HG03565 (cell line): ENCODE measurements at regions not wholly inside any gene's neighbourhood (a gene's known extent, or its start where the extent isn't known, plus 50 kb on each side); places are given as distances from the start of the nearest gene placed in this dataset.

ENCODE experiments used
- ATAC-seq: cut with Tn5 transposase; IDR thresholded peaks from one replicate; pipeline ENCODE4 v1.9.1; 2021; ENCODE audit warnings: mild to moderate bottlenecking, moderate library complexity; ENCODE audit not compliant: unreplicated experiment

DNA sequence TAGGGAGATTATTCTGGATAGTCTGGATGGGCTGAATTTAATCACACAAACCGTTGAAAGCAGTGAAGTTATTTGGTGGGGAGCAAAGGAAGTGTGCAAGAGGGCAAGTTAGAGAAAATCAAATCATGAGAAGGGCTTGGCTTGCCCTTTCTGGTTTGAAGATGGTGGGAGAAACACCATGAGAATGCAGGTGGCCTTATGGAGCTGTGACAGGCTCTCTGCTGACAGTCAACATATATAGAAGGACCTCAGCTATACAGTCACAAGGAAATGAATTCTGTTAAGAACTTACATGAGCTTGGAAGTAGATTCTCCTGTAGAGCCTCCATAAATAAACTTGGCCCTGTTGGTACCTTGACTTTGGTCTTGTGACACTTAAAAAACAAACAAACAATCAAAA is 72.3 kb downstream of the GMNC start:
- ATAC-seq: no peak

GRCh38 chr3:190786898-190787297 is 75.6 kb downstream of the GMNC start:
- no peak for ATAC-seq

- ATAC-seq: no peak
Measured at GRCh38 chr3:190785047-190785446, 77.4 kb downstream of the GMNC start.

DNA sequence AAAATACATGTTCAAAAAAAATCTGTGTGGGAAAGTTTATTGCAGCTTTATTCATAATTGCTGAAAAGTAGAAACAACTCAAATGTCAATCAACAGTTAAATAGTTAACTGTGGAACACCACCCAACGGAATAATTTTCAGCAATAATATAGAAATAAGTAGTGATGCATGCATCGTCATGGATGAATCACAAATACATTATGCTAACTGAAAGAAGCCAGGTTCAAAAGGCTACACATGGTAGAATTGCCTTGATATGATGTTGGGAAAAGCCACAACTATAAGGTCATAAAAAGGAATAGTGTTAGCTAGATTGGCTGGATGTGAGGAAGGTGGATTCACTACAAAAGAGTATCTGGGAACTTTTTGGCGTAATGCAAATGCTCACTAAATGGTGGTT is 82.0 kb downstream of the GMNC start:
- no peak for ATAC-seq

DNA sequence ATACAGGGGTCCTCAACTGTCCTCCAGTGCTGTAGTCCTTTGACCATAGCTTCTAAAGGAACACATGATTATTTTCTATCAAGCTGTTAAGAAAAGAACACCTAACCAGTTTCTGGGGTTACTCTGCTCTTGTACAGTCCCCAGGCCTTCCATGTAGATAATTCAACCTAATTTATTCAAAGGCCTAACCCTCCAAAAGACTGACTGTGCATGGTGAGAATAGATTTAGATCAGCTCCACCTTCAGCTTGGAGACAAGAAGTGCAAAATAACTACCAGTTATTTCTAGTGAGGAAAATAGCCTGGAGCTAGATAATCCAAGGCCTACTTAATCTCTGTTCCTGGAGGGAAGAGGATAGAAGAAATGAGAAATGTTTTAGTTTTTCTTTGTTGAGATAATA is 87.9 kb downstream of the GMNC start:
- ATAC-seq: no peak

GRCh38 chr3:190773948-190774347 is 88.5 kb downstream of the GMNC start:
- no peak for ATAC-seq

- ATAC-seq: no peak
Measured at GRCh38 chr3:190772831-190773230, 89.7 kb downstream of the GMNC start.

- ATAC-seq: no peak
Measured at GRCh38 chr3:190768891-190769290, 93.6 kb downstream of the GMNC start.

DNA sequence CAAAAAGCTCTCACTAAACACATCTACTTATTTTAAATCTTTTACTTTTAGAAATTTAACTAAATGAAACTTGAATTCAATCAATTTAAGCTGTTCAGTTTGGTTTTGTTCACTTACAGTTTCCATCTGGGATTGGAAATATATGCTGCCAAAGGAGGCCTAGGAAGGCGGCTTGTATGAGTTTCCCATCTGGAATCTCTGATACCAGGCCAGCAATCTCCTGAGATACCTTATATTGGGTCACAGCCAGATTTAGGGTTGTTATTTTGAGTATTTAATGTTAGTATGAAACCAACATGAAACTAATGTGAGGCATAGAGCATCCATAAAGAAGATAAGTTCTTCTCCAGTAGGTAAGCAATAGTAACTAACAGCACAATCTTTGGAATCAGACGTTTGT is 94.6 kb downstream of the GMNC start:
- ATAC-seq: no peak

DNA sequence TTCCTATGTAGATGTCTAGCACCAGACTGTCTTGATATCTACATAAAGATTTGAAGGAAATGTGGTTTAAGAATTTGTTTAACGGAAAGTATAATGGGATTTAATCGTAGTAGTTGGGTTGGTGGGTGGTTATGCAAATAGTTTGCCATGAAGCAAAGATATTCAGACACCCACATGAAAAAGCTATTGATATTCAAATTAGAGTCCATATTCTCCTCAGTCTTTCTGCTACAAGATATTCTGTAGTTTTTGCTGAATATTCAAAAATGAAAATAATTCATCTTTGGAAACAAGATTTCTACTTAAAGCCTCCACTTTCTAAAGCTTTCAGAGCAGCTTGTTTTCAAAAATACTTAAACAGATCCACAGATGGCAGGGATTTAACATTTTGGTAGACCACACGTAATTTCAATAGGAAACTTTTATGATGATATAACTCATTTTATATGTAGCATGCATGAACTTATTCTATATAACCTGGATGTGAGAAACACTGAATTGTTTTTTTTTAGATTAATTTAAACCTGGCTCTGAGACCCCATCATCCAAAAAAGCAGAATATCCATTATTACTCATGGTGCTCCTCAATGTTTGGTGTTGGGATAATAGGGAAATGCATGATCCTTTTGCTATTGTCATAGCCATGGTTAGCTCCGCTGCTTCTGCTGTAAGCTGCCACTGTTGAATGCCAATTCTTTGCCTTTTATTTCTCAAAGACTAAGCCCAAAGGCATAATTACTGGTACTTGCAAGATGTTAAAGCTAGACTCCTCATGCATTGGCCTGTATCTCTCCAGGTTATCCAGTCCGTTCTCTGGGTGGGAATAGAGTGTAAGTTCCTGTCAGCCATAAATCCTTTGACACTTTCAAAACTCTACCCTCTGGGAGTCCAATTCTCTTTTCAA is 98.0 kb downstream of the GMNC start:
- ATAC-seq: no peak

GRCh38 chr3:190762801-190763200 is 99.7 kb downstream of the GMNC start:
- ATAC-seq: no peak

DNA sequence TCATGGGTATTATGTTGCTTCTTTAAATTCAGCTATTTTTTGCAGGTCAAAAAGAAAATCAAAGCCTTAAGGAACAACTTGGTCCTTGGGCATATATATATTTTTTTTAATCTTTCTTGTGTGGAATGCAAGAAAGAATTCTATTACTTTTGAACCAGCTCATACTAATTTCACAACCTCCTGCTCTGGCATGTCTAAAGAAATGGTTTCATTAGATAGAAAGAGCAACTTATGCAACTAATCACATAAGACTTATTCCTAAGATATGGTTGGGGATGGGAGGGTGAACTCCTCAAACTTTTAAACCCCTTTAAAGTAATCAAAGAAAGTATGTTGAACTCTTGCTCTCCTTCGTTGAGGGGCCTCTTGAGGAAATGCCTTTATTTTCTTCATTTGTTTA is 114.9 kb downstream of the GMNC start:
- no peak for ATAC-seq

DNA sequence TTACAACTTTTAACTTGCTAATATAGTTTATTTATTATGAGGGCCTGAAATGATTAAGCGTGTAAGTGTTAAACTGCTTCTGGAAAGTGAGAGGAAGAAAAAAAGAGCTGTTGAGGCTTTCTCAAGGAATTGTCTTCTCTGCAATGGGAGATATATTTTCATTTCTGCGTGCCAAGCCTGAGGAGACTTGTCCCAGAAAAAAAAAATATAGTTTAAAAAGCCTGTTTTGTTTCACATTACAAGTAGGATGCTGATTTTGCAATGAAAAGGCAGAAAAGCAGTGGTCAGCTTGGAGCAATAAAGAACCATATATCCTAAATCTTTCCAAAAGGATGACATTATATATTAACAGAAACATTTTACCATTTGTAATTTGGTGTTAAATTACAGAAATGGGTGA is 115.5 kb downstream of the GMNC start:
- ATAC-seq: no peak

DNA sequence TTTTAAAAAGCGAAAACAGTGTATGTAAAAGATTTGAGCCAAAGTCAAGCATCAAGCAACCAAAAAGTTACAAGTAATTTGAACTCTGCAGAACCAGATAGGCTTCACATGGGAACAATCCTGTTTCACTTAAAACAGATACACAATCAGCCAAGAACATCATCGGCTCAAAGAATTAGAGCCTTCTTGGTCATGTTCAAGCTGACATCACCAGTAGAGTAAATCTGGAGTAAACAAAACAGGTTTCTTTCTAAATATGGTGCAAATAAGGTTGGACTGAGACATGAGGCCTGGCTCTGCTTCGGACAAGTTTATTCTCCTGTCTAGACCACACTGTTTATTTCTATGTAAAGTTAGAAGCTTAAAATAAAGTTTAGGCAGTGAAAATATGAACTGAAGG is 116.0 kb downstream of the GMNC start:
- ATAC-seq: no peak

DNA sequence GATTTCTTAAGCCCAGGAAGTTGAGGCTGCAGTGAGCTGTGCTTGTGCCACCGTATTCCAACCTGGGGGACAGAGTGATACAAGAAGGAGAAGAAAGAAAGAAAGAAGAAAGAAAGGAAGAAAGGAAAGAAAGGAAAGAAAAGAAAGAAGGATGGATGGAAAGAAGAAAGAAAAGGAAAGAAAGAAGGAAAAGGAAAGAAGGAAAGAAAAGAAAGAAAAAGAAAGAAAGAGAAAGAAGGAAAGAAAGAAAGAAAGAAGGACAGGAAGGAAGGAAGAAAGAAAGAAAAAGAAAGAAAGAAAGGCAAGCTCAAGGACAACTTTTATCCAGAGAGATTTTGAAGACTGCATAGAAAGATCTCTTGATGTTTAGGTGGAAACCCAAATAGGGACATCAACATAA is 120.7 kb downstream of the GMNC start:
- ATAC-seq: no peak

- no peak for ATAC-seq
Measured at GRCh38 chr3:190739641-190740185, 122.8 kb downstream of the GMNC start.

GRCh38 chr3:190738636-190739155 is 123.8 kb downstream of the GMNC start:
- no peak for ATAC-seq

DNA sequence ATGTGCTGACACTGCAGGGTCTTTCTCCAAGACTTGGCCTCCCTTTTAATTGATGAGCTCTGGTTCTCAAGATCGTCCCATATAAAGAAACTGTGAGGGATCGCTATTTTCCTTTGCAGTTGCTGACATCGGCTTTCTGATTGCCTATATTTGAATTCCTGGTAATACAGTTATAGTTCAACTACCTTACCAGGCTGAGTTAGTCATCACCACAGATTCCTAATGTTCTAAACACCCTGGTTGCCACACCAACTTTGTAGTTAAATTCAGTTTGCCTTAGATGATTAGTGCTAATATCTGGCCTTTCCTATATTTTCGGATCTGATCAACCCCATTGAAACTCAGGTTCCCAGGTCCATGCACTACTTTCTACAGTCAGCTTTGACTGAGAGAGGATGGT is 125.0 kb downstream of the GMNC start:
- no peak for ATAC-seq

GRCh38 chr3:190734490-190734889 is 128.0 kb downstream of the GMNC start:
- no peak for ATAC-seq

GRCh38 chr3:190733591-190734146 is 128.8 kb downstream of the GMNC start:
- ATAC-seq: no peak

- ATAC-seq: no peak
Measured at GRCh38 chr3:190731596-190731995, 130.9 kb downstream of the GMNC start.

DNA sequence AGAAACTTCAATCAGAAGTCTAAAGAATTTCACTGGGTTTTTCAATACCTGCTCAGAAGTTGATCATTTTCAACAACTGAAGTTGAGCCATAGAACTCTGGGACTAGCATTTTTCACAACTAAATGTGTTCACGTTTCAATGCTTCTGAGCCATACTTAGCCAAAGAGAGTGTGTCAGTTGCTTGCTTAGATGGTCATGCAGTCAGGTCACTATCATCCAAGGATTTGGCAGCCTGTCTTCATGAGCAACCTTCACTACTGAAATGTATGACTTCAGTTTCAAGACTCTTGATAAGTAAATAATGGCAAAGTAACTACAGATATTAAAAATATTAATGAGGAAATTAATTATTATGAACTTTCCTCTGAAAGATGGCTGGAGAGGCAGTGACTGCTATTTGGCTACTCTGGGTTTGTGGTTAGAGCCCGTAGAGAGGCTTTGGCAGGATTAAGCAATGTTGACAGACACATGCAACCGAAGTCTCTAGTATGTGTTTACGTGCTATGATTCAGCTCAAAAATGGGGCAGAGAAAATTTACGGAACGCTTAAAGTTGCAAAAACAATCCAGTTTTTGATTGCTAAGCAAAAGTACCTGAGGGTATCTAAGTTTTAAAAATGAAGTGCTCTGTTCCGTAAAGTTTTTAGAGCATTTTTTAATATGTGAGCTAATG is 133.8 kb downstream of the GMNC start:
- no peak for ATAC-seq
